Glomerular endothelial cell (primary cell): ENCODE measurements at regions not wholly inside any gene's neighbourhood (a gene's known extent, or its start where the extent isn't known, plus 50 kb on each side); places are given as distances from the start of the nearest gene placed in this dataset.

Source experiments
- DNase-seq: peaks from one replicate; pipeline ENCODE4 v3.0.0-alpha.2; 2011; ENCODE audit warnings: low read depth, low spot score; ENCODE audit errors: extremely low read depth

DNA sequence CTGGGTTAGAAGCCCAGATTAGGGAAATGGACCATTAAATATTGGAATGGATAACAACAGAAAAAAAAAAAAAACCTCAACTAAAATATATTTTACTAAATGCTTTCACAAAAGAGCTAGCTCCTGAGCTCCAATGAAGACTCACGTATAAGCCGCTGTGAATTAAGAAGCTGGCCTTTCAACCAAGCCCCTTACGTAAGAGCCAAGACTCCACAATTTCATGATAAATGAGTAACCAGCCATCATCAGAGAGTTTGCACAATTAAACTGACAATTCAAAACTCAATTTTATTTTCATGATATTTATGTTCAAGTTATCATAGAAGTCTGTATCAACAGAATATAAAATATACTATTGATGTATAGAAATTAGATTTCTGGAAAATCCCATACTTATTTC, 70.7 kb upstream of the HNRNPA3 start:
- no peak for DNase-seq

DNA sequence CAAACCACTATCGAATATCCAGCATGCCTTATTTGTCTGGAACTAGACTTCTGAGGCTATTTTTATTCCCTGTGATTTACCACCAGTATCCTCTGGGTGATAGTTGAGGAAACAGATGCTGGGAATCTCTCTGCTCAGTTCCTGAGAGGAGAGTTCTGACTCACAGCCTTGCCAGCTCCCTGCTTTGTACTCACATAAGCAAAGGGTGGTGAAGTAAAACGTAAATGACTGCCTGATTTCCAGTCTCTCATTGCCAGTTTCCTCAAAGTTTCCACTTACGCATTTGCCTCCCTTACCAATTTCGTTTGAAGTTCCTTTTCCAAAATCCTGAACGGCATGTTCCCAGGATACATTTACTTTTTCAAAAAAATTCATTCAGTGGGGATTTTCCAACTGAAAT, 69.2 kb upstream of the HNRNPA3 start:
- peak; percentile 87 for DNase-seq

DNA sequence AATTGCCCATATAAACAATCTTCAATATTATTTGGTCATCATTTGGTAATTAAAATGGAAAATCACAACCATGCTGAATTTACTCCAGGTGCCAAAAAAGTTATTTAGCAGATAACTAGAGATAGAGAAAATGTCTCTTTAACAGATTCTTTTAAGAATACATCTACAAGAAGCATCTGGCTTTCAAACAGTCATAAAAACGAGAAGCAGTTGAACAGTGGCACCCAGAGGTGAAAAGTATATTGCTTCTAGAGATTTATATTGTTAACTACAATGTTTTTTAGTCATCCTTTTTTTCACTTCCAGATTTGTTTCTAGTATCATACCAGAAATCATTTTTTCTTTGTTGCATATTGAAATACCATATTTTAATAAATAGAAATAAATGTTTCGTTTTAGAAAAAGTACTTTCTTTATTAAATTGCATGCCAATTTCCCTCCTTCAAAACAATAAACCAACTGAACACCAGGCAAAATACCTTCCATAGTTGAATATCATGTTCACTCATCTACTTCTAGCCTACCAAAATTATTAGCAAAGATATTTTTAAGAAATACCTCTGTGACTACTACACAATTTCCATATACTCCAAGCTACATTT, 65.4 kb upstream of the HNRNPA3 start:
- DNase-seq = peak; percentile 62

DNA sequence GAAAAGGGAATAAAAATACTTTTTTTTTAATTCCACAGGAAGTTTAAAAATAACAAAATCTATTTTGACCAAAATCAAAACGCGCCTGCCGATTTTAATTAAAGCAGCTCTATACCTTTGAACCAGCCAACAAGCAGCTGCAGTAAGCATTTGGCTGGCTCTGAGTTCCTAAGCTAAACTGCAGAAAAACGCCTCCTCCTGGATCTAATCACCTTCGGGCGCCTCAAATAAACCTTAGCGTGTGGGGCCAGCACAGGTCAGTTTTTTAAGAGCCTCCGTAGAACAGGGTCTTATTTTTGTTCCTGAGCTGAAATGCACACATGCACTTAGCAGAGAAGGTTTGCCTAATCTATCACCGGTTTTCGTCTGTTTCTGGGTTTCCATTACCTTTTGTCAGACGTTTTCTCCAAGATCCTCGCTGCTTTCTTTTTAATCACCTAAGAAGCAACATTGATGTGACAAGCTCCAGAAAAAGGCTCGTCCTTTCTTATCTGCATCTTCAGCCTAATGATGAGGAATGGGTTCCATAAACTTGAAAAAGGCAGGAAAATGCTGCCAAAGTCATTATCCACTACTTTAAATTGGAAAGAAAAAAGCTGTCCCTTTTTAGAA, 64.7 kb upstream of the HNRNPA3 start:
- DNase-seq = no peak

DNA sequence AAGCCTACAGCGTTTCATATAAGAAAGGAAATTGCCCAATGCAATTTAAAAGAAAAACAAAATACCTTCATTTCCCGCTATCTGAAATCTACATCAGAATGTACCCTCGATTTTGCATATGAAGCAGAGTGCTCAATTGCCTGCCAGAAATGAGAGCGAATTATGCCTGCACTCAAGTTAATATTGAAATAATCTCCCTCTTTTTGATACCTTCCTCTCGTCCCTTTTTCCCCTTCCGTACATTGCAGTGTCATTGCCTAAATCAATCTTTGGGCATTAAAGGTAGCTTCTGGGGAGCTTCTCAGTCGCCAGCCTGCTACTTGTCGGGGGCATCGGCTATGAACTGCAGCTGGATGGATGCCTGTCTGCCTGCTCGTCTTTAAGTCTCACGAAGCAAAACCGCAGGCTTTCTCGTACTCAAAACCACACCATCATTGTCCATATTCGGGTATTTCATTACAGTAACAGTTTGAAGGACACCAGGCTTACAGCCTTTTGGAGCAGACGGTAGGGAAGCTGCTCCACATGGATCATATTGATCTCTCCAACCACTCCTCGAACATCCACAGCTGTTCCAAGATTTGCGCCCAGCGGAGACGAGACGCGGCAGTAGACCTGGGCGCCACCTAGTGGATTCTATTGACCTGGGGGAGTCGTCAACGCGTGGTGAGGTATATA, 64.0 kb upstream of the HNRNPA3 start:
- DNase-seq = peak; percentile 68

DNA sequence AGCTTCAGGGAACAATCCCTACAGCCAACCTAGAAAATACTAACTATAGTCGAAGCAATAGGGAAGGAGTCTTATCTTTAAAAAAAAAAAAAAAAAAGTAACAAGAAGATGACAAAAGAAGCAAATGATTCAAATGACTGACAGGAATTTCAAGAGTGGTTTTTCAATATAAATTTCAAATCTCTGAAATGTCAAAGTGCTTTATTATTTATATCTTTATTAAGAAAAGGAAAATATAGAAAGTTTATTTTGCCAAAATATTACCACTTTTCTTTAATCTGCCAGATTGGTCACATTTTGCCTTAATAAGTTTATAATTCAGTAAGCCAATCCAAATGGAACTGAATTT, 63.5 kb upstream of the HNRNPA3 start:
- DNase-seq = no peak

DNA sequence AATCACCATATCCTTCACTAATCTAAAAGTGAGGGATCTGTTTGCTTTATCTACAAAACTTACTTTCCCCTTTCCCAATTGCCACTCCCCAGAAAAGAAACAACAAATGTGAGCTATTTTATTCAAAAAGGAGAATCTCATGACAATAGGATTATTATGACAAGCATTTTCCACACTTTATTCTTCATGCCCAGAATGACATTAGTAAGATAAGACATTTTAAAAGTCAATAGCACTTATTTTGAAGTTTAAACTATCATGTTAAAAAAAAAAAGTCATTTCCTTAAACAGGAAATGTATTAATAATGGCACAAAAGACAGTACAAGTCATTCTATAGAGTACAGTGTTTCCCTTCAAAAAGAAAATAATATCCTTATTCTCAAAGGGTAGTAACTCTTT, 58.8 kb upstream of the HNRNPA3 start:
- DNase-seq = no peak

DNA sequence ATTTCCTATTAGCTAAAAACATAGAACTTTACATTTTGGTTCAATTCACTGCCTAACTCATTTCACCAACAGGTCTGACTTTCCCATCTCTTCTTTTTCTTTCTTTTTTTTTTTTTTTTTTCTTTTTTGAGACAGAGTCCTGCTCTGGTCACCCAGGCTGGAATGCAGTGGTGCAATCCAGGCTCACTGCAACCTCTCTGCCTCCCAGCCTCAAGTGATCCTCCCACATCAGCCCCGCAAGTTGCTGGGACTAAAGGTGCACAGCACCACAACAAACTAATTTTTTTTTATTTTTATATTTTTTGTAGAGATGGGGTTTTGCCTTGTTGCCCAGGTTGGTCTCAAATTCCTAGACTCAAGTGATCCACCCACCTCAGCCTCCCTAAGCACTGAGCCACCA, 57.8 kb upstream of the HNRNPA3 start:
- DNase-seq = no peak

DNA sequence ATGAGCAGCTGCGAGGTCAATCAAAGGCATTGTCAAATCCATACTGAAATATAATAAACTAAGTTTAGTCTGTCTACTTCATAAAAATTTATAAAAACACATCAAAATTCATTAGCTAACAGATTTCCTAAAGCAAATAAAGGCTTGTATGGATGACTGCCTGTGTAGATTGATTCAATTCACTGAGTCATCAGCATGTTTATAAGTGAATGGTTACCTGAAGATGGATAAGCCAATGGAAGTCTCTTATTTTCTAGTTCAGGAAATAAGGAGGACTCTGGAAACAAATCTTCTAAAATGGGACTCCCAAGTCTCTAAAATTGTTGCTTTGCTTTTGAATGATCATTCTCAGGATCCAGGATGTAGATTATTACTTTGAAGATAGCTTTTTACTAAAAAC, 57.0 kb upstream of the HNRNPA3 start:
- DNase-seq = no peak

DNA sequence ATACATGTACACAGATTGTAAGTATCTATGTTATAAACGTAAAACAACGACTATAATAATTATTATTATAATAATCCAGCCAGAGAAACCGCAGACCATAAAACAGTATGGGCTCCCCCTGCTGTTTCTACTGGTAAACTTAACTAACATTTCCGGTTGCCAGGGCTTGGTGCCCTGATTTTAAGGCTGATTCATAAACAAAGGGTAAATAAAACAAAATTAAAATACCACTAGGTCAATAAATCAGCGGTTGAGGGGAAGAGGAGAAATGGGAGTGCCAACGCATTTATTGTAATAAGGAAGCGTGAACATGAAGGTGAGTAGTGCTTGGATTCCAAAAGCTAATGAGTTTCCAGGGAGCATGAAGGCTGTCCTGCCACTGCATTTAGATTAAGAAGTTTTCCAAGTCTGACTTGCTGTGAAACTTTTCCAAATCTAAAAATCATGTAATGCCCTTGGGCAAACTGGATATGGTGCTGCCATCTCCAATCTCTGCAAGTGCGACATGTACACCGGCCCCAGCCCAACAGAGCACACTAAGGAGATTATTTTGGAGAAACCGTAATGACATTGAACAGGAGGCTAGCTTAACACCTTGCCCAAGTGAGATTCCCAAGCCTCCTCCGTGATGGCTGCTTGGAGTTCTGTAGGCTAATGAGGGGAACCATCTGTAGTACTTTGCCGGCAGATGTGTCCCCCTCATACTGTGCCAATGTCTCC, 50.7 kb upstream of the HNRNPA3 start:
- no peak for DNase-seq
